ENCODE measurements at regions not wholly inside any gene's neighbourhood (a gene's known extent, or its start where the extent isn't known, plus 50 kb on each side); places are given as distances from the start of the nearest gene placed in this dataset.

- TF ChIP-seq CTCF (IDR thresholded peaks at IDR 0.05) (no peak), POLR2A (IDR thresholded peaks at IDR 0.05) (no peak)
These were observed 494.1 kb downstream of the TLE1 start for GRCh38 chr9:81195206-81195605.

Measured in adrenal gland (tissue), 5 donors.